ENCODE measurements at regions not wholly inside any gene's neighbourhood (a gene's known extent, or its start where the extent isn't known, plus 50 kb on each side); places are given as distances from the start of the nearest gene placed in this dataset.

- no peak overlapping the region for H3K4me3 ChIP-seq (replicated peaks; ENCODE audit: low read depth, low read length)
Measured at GRCh38 chr20:55761797-55762196, 243.5 kb downstream of the CBLN4 start.

DNA sequence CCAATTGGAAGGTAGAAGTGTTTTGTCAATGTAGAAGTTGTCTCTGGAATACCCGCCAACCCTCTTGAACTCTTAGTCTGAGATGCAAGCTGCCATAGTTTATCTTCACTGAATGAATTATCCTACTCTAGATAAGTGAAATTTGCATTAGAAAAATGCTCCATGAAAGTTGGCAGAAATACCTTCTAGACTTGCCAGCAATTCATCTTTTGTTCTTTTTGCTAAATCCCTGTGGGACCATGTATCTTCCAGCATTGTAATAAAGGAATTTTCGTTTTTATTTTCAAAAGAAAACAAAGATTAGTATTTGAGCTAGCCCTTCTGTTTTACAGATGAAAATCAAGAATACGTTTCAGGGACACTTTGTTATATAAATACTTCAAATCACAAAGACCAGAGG is 244.2 kb downstream of the CBLN4 start:
- no peaks in the 10 kb centered on the region for H3K27me3 ChIP-seq (replicated peaks; ENCODE audit: control insufficient read depth, insufficient read depth, low read length)
- no peak for DNase-seq (ENCODE audit: extremely low read depth, insufficient read length)
- no peak overlapping the region for H3K4me3 ChIP-seq (replicated peaks; ENCODE audit: low read depth, low read length)
- TF ChIP-seq, protein P1, sequence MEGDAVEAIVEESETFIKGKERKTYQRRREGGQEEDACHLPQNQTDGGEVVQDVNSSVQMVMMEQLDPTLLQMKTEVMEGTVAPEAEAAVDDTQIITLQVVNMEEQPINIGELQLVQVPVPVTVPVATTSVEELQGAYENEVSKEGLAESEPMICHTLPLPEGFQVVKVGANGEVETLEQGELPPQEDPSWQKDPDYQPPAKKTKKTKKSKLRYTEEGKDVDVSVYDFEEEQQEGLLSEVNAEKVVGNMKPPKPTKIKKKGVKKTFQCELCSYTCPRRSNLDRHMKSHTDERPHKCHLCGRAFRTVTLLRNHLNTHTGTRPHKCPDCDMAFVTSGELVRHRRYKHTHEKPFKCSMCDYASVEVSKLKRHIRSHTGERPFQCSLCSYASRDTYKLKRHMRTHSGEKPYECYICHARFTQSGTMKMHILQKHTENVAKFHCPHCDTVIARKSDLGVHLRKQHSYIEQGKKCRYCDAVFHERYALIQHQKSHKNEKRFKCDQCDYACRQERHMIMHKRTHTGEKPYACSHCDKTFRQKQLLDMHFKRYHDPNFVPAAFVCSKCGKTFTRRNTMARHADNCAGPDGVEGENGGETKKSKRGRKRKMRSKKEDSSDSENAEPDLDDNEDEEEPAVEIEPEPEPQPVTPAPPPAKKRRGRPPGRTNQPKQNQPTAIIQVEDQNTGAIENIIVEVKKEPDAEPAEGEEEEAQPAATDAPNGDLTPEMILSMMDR (IDR thresholded peaks at IDR 0.05; ENCODE audit: insufficient read depth, low read length, poor library complexity, severe bottlenecking): no peak
- no peaks in the 10 kb centered on the region for H3K36me3 ChIP-seq (ENCODE audit: control insufficient read depth, insufficient read depth, low read length)

More at GRCh38 chr20:55761797-55762196, 243.5 kb downstream of the CBLN4 start:
- Histone ChIP-seq H3K36me3 (ENCODE audit: control insufficient read depth, insufficient read depth, low read length) (no peaks in the 10 kb centered on the region), H3K27me3 (replicated peaks; ENCODE audit: control insufficient read depth, insufficient read depth, low read length) (no peaks in the 10 kb centered on the region)
- TF ChIP-seq, protein P1 (IDR thresholded peaks at IDR 0.05; ENCODE audit: insufficient read depth, low read length, poor library complexity, severe bottlenecking): no peak
- no peak for DNase-seq (ENCODE audit: extremely low read depth, insufficient read length)

DNA sequence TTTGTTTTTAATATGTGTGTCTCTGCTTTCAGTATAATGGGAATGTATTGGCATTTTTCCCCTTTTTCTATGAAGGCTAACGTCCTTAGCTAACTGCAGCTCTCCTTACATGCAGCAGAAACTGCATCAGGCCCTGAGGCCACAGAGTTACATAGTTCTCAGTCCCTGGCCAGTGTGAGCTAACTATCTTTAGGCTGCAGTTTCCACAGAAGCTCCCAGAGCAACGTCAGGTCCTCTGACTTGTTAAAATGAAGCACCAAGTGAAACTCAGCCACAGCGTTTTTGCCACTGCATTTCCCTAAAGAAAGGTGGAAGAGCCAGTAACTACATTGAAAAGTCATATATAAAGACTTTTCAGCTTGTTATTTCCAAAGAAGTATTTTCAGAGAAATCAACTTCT is 244.7 kb downstream of the CBLN4 start:
- TF ChIP-seq, protein P1 (IDR thresholded peaks at IDR 0.05; ENCODE audit: insufficient read depth, low read length, poor library complexity, severe bottlenecking): no peak

DNA sequence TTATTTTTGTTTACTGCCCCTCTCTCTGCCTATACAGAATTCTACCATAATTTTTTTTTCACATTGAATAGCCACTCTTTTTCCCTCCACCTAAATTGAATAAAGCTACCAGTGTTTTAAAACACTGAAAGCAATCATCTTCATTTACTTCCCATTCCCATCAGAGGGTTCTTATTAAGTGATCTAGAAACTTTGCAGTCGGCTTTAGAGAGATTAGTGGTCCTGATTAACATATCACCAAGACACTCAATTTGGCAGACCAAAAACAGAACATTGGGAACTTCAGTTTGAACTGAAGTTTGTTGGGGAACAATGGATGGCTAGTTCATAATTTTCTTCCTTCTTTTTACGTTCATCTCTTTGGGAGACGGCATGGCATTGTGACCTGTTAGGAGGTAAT is 249.5 kb downstream of the CBLN4 start:
- Histone ChIP-seq H3K36me3 (ENCODE audit: control insufficient read depth, insufficient read depth, low read length) (no peaks in the 10 kb centered on the region), H3K4me3 (replicated peaks; ENCODE audit: low read depth, low read length) (no peak overlapping the region), H3K27me3 (replicated peaks; ENCODE audit: control insufficient read depth, insufficient read depth, low read length) (no peaks in the 10 kb centered on the region)
- no peak for DNase-seq (ENCODE audit: extremely low read depth, insufficient read length)
- TF ChIP-seq, protein P1 (IDR thresholded peaks at IDR 0.05; ENCODE audit: insufficient read depth, low read length, poor library complexity, severe bottlenecking): no peak

More for the DNA sequence above, 244.7 kb downstream of the CBLN4 start:
- DNase-seq (ENCODE audit: extremely low read depth, insufficient read length): no peak
- Histone ChIP-seq H3K27me3 (replicated peaks; ENCODE audit: control insufficient read depth, insufficient read depth, low read length) (no peaks in the 10 kb centered on the region), H3K36me3 (ENCODE audit: control insufficient read depth, insufficient read depth, low read length) (no peaks in the 10 kb centered on the region), H3K4me3 (replicated peaks; ENCODE audit: low read depth, low read length) (no peak overlapping the region)

- Histone ChIP-seq H3K27me3 (replicated peaks; ENCODE audit: control insufficient read depth, insufficient read depth, low read length) (no peaks in the 10 kb centered on the region), H3K36me3 (ENCODE audit: control insufficient read depth, insufficient read depth, low read length) (no peaks in the 10 kb centered on the region), H3K4me3 (replicated peaks; ENCODE audit: low read depth, low read length) (no peak overlapping the region)
- no peak for DNase-seq (ENCODE audit: extremely low read depth, insufficient read length)
- TF ChIP-seq, protein P1 (IDR thresholded peaks at IDR 0.05; ENCODE audit: insufficient read depth, low read length, poor library complexity, severe bottlenecking): no peak
Measured at GRCh38 chr20:55755411-55755810, 249.9 kb downstream of the CBLN4 start.

GRCh38 chr20:55746723-55747122 is 258.6 kb downstream of the CBLN4 start:
- no peaks in the 10 kb centered on the region for H3K36me3 ChIP-seq (ENCODE audit: control insufficient read depth, insufficient read depth, low read length)
- TF ChIP-seq, protein P1 (IDR thresholded peaks at IDR 0.05; ENCODE audit: insufficient read depth, low read length, poor library complexity, severe bottlenecking): no peak
- H3K4me3 ChIP-seq (replicated peaks; ENCODE audit: low read depth, low read length): no peak overlapping the region
- H3K27me3 ChIP-seq (replicated peaks; ENCODE audit: control insufficient read depth, insufficient read depth, low read length): no peaks in the 10 kb centered on the region
- DNase-seq (ENCODE audit: extremely low read depth, insufficient read length): no peak
